HG03039 (cell line): ENCODE measurements at regions not wholly inside any gene's neighbourhood (a gene's known extent, or its start where the extent isn't known, plus 50 kb on each side); places are given as distances from the start of the nearest gene placed in this dataset.

Experiments used
- ATAC-seq: cut with Tn5 transposase; IDR thresholded peaks from one replicate; pipeline ENCODE4 v1.9.1; 2021; ENCODE audit warnings: mild to moderate bottlenecking, moderate library complexity; ENCODE audit not compliant: unreplicated experiment

DNA sequence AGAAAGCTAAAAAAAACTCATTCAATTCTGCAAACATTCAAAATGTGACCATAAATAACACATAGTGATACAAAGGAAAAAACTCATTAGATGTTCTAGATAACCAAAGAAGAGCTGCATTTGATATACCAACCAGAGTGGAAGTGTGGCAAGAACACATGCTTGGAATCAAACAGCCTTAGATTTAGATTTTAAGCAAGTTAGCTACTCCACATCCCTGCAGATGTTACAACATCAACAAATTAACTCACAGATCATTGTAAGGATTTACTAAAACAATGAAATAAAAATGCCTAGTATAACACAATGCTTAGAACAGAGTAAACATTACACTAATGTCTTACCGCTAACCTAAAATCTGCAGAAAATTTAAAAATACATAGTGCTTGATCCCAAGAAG lies 114.0 kb upstream of the AKIP1 start:
- ATAC-seq = no peak

DNA sequence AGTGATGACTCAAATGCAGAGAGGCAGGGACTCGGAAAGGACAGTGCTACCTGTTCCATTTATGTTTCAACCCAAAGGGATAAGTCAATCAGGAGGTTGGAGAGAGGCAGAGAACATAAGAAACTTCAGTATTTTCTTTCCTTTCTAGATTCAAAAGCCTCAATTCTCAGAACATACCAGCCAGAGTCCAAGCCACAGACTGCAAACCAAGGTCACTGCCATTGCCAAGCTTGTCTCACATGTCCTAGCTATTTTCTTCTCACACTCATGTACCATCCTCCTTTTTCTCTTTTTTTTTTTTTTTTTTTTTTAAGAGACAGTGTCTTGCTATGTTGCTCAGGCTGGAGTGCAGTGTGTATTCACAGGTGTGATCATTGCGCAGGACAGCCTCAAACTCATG lies 111.7 kb upstream of the AKIP1 start:
- no peak for ATAC-seq

DNA sequence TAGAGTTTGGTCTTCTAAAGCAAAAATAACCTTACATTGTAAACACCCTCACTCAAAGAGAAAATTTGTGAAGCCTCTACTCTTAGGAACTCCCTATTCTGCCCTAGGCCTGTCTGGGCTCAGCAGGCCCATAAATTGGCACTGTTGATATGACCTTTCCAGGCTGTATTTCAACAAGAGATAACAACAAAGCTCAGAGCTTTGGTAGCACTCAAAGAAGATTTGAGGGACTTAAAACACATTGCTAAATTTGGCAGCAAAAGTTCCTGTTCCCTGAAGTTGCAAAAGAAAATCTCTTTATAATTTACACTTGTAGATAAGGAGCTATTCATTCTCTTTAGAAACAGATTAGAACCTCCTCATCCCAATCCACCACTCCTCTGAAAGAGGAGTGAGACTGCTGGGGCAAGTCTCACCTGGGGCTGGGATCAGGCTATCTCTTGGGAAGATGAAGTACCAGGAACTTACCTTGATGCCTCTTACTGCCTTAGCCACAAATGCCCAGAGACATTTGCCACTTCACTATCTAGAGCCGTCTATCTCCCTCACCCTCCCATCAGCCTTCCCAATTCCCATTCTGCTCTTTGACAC lies 110.4 kb upstream of the AKIP1 start:
- ATAC-seq = no peak

DNA sequence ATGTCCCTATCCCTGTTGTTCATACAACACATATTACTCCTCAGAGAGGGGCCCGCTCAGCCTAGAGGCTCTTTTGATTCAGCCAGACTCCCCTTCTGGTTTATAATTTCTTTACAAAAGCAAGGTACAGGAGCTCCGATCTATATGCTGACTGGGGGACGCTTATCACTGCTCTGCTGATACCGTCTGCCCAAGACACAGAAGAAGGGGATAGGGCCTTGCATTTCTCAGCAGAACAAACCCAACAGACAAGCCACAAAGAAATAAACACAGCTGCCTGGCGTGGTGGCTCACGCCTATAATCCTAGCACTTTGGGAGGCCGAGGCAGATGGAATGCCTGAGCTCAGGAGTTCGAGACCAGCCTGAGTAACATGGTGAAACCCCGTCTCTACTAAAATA lies 109.9 kb upstream of the AKIP1 start:
- ATAC-seq = no peak

DNA sequence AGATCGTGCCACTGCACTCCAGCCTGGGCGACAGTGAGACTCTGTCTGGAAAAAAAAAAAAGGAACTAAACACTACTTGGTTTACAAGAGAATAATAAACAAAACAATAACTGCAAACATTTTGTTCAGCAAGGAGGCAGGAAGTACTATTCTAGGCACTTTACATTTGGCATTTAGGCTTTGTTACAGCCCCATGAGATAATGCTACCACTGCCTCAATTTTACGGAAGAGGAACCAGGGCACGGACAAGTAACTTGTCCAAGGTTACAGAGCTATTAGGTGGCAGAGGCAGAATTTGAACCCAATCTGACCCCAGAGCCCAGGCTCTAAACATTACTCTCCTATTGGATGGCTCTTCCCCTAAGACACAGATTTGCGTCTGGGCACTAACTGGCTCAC lies 108.7 kb upstream of the AKIP1 start:
- no peak for ATAC-seq

DNA sequence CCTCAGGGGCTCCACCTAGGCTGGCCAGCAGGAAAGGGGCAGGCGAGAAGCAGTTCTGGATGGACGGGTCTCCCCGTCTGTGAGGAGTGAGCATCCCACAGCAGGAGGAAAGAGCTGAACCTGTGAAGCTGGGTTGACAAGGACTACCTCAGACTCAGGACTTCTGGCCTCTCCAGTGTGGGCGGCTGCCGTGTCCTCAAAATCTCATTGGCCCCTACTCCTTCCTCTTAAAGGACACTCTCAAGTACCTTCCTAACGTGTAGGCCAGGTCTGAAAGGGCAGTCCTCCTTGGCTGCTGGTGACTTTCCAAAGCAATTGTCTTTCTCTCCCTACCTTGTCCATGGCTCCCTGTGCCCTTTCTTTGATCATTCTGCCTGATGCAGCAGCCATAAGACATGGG lies 107.0 kb upstream of the AKIP1 start:
- ATAC-seq = no peak

DNA sequence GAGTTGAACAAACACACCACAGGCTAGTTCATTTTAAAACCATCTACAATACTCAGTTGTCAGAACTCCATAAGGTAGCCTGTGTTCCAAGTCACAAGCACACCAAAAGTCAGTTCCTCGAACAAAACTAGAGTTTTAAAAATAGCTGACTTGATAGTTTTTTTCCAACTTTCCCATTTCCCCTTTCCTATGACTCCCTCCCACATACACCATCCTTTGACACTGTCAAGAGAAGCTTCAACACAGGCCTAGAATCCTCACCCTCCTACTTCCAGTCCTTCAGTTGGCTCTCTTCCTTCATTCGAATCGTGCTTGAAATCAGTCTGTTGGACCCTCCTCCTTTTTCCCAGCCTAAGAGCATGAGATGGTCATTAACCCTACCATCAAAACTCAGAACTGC lies 105.7 kb upstream of the AKIP1 start:
- no peak for ATAC-seq

DNA sequence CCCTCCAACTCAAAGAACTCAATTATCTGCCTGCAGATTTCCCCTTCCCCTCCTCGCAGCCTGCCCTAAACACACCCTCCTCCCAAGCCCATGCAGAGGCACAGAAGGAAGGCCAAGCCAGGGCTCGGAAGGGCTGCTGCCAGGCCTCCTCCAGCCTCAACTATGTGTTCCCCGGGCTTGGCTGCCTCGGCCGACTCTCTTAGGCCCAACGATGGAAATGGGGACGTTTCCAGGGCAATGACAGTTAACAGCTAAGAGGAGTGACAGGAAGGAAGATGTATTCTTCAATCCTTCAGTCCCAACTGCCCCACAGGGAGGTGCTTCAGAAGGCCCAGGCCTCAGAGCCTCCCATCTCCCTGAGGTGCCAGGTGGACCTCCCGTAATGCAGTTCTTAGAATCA lies 104.0 kb upstream of the AKIP1 start:
- no peak for ATAC-seq

DNA sequence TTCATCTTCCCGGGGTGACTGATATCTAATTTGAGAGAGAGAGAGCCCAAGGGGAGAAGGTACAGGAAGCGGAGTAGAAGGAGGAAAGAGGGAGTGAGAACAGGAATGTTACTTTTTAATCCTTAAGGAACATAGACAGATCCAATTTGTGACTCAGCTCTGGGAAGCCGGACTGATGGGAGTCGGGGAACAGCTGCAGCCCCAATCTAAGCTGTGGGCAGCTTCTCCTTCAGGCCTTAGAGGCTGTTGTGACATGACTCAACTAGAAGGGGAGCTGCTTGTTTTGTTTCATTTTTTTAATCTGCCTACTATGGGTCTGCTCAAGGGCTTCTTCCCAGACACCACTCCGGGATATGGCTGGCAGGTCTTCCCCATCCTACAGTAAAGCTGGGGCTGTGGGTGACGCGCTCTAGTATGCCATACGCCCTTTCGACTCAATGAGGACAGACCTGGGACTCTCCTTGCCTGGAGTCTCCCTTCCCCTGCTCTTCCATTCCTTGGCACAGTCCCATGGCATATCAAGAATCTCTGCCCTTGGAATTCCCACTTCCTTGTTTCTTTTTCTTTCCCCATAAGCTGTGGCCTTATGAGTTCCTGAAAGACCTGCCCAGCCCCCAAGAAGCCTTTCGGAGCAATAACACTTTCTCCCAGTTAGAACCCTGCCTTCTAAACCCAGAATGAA lies 103.3 kb upstream of the AKIP1 start:
- ATAC-seq = no peak

DNA sequence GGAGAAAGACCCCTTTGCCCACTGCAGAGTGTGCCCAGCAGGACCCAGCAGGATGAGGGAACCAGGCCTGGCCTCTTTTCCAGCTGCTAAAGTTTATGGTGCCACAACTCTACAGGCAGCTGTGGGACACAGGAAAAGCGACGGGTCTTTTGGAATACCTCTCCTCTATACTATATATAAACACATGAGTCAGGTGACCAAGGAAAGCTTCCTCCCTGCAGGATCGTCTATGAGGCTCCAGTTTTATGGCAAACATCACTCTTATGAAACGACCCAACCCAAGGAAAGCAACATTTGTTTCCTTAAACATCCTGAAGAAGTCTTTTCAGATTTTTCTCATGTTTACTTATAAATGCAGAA lies 102.8 kb upstream of the AKIP1 start:
- no peak for ATAC-seq

DNA sequence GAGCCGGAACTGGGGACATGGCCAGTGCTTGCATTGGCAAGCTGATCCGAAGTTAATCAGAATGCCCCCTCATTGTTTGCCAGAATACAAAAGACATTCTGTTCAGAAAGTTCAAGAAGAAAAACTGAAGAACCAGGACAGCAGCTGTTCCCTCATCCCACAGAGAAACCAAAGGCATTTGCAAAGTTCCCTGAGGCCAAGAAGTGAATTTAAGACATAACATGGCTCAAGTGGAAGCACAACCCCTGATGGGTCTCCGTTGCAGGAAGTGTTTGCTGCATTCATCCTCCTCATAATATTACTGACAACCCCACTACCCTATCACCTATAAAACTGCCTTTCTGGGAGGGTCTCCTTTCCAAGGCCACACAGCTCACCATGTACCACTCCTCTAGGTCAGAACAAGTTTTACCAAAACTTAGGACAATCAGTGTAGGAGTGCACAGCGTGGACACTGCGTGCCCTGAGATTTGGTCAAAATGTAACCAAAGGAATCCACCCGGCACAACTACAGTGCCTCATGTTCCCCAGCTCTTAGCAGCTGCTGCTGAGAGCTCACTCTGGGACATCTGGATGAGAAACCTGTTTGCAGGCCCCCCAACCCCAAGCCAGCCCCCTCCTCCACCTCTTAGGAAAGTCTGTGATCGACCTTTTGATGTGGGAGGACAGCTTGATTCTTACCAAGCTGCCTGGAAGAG lies 101.6 kb upstream of the AKIP1 start:
- ATAC-seq = no peak

DNA sequence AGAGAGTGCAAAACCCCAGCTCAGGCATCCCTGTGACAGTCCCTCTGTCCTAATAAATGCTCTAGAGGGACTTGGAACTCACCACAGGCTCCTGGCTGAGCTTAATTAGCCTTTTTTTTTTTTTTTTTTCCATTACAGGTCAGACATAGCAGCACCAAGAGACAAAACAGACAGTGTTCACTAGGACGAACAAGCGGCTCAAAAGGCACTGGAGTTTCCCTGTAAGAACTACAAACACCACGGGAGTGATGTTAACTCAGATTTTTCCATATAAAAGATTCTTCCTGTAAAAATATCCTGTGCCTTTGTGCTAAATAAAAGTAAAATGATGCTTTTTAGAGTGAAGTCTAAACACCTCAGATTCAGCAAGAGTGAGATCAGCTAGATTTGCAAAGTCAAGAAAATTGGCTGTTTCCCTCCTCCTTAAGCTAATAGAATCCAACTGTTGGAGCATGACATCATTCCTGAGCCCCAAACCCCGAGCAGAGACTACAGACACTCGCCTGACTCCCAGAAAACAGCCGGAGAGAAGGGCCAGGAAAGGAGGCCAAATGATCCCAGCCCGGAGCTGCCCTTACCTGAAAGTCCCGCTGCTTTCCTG lies 101.0 kb upstream of the AKIP1 start:
- ATAC-seq = no peak

DNA sequence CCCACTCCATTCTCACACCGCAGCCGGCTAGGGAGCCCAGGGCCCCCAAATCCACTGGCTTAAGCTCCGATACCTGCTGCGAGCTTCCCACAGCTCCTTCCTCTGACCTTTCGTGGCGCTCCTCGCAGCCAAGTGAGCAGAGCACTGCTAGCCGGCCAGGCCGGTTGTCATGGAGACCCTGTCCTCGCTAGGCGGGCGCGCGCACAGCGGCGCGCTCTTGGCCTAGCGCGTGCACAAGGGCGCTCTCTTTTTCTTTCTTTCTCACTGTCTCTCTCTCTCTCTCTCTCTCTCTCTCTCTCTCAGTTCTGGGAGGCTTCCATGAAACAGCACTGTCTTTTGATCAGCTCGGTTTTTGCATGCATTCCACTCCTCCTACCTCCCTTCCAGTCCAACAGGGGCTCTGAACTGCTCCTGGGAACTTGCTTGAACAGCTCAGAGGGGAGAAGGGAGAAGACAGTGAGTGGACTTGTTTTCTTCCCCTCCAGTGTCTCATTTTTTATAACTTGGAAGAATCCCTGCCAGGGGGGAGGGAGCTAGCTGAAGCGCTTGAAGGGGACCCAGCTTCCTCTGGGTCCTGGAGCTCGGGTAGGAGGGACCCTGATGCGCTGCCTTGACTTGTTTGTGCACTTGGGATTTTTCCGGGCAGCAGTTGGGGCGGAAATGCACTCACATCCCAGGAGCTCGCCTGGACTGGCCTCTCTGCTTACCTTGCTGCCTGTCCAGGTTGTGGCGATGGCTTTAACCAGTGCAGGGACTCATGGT lies 100.3 kb upstream of the AKIP1 start:
- no peak for ATAC-seq

DNA sequence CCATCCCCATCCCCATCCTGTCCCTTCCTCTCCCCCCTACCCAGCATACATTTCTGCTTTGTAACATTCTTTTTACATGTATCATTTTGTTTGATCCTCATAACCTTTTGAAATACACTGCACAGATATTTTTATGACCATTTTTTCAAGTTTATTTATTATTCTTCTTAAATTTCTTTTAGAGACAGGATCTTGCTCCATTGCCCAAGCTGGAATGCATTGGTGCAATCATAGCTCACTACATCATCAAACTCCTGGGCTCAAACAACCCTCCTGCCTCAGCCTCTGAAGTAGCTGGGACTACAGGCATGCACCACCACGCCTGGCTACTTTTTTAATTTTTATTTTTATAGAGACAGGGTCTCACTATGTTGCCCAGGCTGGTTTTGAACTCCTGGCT lies 99.4 kb upstream of the AKIP1 start:
- ATAC-seq = no peak

DNA sequence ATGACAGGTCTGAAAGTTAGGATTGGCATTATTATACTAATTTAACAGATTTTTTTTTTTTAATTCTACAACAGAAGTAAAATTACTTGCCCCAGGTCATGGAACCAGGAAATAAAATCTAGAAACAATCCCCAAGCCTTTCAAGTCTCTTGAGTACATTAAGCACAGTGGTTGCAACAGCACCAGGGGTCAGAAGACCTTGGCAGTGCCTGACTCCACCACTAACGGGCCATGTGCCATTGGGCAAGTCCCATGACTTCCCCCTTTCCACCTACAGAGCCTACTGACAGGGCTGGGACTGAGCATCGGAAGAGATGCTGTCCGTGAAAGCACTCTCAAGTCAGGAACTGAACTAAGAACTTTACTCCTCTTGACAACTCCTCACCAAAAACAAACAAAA lies 98.6 kb upstream of the AKIP1 start:
- ATAC-seq = no peak

DNA sequence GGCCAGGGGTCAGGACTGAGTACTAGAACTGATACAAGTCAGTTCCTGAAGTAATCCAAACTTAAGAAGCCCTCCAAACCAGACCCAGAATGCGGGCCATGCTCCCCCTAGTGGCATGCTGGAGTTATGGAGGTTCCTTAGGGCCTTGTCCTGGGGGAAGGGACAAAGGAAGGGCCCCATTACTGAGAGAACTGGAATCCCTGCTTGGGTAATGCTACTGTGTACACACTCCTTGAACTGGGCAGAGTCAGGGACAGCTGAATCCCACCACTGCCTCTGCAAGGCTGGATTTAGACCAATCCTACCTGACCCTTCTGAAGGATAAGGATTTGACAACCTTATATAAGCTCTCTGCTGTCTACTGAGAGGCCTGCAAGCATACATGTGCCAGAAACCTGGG lies 97.3 kb upstream of the AKIP1 start:
- peak; percentile 60 for ATAC-seq

DNA sequence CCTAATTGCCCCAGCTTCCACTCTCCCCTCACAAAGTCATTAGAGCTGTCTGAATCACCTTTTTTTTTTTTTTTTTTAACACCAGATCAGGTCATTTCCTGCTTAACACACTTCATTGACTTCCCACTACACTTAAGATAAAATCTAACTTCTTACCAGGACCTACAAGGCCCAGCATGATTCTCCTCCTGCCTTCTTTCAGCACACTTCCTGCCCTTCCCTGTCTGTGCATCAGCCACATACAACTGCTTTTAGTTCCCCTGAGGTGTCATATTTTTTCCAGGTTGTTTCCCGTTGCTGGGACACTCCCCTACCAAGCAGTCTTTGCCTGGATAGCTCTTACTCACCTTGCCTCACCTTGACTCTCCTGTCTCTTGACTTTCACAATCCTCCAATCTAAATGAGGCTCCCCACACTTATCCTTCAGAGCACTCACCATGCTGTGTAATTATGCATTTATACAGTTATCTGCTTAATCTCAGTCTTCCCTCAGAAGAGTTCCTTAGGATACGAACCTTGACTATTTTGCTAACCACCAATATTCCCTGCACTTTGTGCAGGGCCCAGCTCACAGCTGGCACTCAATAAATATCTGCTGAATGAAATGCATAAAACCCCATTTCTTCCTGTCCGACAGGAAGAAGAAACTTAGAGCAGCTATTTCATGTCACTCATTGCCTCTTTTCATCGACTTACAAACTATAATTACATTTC lies 96.6 kb upstream of the AKIP1 start:
- ATAC-seq = no peak

DNA sequence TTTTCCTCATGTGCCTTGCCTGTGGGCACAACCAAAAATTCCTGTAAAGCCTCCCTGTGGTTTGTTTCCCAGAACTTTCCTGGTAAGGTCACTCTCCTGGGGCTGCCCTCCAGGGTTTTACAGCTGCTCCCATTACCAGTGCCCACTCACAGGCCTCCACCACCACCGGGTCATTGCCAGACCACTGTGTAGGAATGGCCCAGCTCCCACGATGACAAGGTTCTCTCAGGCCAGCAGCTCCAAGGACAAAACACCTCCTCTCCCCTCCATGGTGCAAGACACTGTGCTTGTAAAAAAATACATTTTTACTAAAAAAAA lies 96.1 kb upstream of the AKIP1 start:
- no peak for ATAC-seq

DNA sequence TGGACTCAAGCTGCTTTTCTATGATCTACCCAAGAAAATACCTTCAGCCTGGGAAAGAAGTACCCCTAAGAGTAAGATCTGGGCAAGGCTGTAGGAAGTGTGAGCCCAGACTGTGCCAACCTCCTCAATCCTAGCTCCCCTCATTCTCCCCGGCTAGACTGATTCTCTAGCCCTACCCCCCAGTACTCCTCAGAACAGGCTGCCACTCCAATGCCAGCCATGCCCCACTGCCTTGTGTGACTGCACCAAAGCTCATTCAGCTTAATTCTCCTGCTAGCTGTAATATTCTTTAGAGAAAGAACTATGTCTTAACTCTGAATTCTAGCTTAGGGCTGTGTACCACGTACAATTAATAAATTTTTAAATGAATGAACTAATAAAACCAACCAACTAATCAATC lies 92.6 kb upstream of the AKIP1 start:
- no peak for ATAC-seq

DNA sequence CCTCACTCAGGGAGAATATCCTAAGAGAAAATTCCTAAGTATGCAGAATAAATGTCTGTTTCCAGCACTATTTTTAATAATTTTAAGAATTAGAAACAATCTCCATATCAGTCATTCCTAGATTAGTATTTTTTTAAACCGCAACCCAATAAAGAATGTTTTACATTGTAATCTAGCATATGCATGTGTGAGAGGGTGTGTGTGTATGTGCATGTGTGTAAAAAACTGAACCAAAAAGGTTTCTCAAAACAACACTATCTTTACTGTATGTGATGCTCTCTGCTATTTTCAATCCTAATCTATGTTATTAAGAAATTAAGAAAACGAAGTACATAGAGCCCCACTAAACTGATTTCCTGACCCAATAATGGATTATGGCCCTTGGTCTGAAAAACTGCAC lies 90.6 kb upstream of the AKIP1 start:
- no peak for ATAC-seq

DNA sequence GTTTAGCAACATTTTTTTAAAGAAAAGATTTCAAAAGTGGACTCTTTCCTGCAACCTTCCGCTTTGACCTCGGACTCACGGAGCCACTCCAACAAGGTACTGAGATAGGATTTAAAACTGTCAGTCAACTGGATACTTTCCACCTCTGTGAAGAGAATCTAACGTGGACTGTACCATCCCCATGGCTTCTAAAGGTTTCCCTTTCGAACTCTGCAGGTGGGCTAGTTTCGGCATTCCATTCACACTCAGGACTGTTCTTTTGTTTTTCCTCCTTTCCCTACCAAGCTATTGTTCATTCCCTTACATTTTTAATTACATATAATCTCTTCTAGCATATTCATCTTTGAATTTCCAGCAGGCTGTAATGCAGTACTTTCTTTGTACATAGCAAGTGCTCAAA lies 88.5 kb upstream of the AKIP1 start:
- no peak for ATAC-seq
